ENCODE measurements at regions not wholly inside any gene's neighbourhood (a gene's known extent, or its start where the extent isn't known, plus 50 kb on each side); places are given as distances from the start of the nearest gene placed in this dataset.

GRCh38 chr2:59084326-59084725, 843.2 kb upstream of the FANCL start:
- no peak for DNase-seq

GRCh38 chr2:59083075-59083828, 842.1 kb upstream of the FANCL start:
- no peak for DNase-seq

- DNase-seq = no peak
Measured at GRCh38 chr2:59082657-59083056, 841.5 kb upstream of the FANCL start.

- no peak for DNase-seq
Measured at GRCh38 chr2:59080451-59081181, 839.5 kb upstream of the FANCL start.

- no peak for DNase-seq
Measured at GRCh38 chr2:59077981-59078531, 836.9 kb upstream of the FANCL start.

GRCh38 chr2:59077026-59077725, 836.1 kb upstream of the FANCL start:
- no peak for DNase-seq

GRCh38 chr2:59076079-59076619, 835.0 kb upstream of the FANCL start:
- no peak for DNase-seq

GRCh38 chr2:59074071-59074470, 832.9 kb upstream of the FANCL start:
- DNase-seq = no peak

- DNase-seq = no peak
Measured at GRCh38 chr2:59073286-59073685, 832.2 kb upstream of the FANCL start.

- no peak for DNase-seq
Measured at GRCh38 chr2:59068255-59068654, 827.1 kb upstream of the FANCL start.

- no peak for DNase-seq
Measured at GRCh38 chr2:59066787-59067399, 825.8 kb upstream of the FANCL start.

- DNase-seq = no peak
Measured at GRCh38 chr2:59047373-59047995, 806.4 kb upstream of the FANCL start.

GRCh38 chr2:59046401-59047372, 805.6 kb upstream of the FANCL start:
- DNase-seq = no peak

- DNase-seq = no peak
Measured at GRCh38 chr2:59044736-59045135, 803.6 kb upstream of the FANCL start.

GRCh38 chr2:59041139-59041538, 800.0 kb upstream of the FANCL start:
- DNase-seq = no peak

GRCh38 chr2:59034837-59035236, 793.7 kb upstream of the FANCL start:
- no peak for DNase-seq

- no peak for DNase-seq
Measured at GRCh38 chr2:59034106-59034505, 793.0 kb upstream of the FANCL start.

- no peak for DNase-seq
Measured at GRCh38 chr2:59033661-59034060, 792.5 kb upstream of the FANCL start.

GRCh38 chr2:59032499-59032898, 791.4 kb upstream of the FANCL start:
- no peak for DNase-seq

GRCh38 chr2:59029058-59029457, 787.9 kb upstream of the FANCL start:
- DNase-seq = no peak

GRCh38 chr2:59027320-59027719, 786.2 kb upstream of the FANCL start:
- DNase-seq = no peak

Data from stimulated activated CD4-positive, alpha-beta T cell treated with anti-CD3 and anti-CD28 coated beads, Interleukin-1b, Interleukin-23, amount 100 ng/mL, for 48 hours (primary cell).